ENCODE measurements at regions not wholly inside any gene's neighbourhood (a gene's known extent, or its start where the extent isn't known, plus 50 kb on each side); places are given as distances from the start of the nearest gene placed in this dataset.
A peak's percentile ranks its signal among the peaks of the same experiment; 100 is the strongest.
"Not testable (repeated sequence)": the region's sequence is repeated elsewhere in the genome, so short reads cannot be mapped to it uniquely, and the experiment has no call there.

DNA sequence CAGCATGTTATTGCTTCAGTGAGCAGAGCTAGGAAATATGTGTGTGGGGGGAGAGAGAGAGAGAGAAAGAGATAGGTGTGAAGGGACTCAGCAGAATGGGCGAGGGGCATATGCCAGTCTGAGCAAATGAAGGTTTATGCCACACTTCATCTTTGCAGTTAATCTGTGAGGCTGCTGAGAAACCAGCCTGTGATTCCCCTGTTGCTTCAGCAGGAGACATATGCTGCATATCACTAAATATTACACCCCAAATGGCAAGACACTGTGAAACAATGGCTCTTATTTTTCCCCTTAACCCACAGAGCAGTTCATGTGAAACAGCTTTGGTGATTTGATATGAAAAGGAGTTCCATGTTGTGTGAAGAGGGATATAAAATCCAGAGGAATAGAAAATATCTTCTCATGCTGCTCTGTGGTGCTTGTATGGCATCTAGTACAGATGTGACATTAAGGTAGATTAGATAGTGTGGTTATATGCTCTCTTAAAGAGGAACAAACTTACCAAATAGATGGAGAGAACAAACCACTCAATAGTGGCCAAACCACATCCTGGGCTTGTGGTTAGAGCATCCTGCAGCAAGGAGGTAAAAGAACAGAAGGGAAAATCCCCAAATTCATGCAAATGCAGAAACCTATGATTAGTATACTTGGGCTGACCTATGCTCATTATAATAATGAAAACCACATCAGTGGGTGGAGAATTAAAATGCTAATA lies 864.2 kb downstream of the FAM181B start:
- DNase-seq, result peak; percentile 98

GRCh38 chr11:81866896-81867295 lies 866.8 kb downstream of the FAM181B start:
- no peak for DNase-seq

DNA sequence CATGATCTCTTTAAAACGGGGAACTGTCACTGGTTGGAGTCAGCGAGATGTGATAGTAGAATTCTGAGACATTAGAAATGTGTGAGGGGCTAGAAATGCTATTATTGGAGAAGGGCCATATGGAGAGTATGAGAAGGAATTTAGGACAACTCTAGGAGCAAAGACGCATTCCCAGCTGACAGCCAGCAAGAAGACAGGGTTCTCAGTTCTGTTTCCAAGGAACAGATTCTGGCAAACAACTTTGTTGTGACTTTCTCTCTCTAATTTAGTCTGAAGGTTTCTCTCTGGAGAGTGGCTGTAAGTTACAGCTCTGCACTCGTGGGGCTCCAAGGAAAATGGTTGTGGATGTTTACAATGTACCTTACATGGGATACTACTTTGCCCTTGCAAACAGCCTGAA lies 876.3 kb downstream of the FAM181B start:
- no peak for DNase-seq

DNA sequence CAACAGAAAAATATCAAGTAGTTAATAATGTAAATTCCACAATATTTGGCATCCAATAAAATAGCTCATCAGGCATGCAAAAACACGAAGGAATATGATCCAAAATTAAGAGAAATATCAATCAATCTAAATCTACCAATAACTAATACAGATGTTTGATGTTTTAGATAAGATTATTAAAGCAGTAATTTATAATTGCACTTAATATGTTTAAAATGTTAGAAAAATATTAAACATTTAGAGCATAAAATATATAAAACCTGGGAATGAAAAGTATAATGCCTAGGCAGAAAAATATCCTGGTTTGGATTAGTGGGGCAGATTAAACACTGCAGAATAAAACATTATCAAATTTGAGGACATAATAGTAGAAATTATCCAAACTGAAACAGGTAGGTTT lies 879.9 kb downstream of the FAM181B start:
- DNase-seq, result no peak

GRCh38 chr11:81852896-81853295 lies 880.8 kb downstream of the FAM181B start:
- DNase-seq, result no peak

- DNase-seq, result no peak
These were observed 893.3 kb downstream of the FAM181B start for GRCh38 chr11:81840380-81840779.

GRCh38 chr11:81839976-81840375 lies 893.7 kb downstream of the FAM181B start:
- DNase-seq, result no peak

DNA sequence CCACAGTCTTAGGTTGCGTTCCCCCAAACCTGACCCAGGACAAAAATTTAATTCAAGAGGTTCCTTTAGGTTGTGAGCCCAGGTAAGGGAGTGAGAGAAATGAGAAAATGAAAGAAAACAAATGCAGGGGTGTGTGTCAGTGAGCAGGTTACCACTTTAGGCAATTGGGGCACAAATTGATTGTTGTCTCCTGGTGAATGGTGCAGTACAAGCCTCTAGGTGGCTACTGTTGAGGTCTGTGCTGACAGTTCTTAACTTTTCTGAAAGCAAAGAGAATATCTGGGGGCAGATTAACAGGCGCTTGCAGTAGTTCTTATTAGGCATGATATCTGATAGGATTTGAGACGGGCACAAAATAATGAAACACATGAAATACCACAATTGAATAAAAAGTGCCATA lies 894.6 kb downstream of the FAM181B start:
- no peak for DNase-seq

DNA sequence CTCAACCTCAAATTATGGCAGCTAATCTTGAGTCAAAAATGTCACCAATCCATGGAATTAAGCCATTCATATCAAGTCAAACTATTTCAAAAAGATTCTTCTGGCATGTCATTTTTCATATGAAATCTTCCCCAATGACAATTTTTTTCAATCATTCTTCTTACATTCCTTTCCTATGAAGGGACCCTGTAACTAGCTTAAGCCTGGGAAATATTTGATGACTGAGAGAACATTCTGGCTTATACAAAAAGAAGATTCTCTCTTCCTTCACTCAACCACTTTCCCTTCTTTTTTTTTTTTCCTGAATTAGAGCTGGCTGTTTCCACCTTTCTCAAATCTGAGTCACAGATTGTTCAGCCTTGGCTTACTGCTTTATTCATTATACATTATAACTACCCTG lies 903.7 kb downstream of the FAM181B start:
- DNase-seq, result no peak

DNA sequence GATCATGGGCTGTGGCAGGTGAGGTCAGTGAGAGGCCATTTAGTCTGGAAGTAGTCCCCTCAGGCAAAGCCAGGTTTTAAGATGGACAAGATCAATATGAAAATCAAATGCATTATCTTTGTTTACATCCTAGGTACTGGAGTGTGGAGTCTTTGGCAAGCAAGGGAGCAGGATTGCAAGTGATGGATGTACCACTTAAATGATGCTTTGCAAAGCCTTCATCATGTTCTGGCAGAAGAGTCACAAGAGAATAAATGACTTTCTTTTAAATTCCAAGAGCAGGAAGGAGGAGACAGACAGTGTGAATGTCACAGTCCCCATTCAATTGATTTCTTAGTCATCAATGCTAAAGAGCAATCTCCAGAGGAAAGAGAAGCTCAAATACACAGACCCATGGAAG lies 908.3 kb downstream of the FAM181B start:
- no peak for DNase-seq

- DNase-seq, result no peak
These were observed 914.2 kb downstream of the FAM181B start for GRCh38 chr11:81819462-81819861.

- no peak for DNase-seq
These were observed 928.8 kb downstream of the FAM181B start for GRCh38 chr11:81804858-81805257.

DNA sequence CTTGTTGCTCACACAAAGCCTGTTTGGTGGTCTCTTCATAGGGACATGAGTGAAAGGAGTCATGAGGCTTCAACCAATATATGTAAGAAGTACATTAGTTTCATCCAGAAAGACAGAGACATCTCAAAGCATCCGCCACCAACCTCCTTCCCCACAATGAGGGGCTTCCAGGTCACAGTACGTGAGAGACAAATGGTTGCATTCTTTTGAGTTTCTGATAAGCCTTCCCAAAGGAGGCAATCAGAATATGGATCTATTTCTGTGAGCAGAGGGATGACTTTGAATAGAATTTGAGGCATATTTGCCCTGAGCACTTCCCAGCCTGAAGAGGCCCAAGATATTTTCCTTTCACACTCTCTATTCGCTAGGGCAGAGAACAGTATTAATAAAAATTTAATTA lies 931.1 kb downstream of the FAM181B start:
- DNase-seq, result no peak

DNA sequence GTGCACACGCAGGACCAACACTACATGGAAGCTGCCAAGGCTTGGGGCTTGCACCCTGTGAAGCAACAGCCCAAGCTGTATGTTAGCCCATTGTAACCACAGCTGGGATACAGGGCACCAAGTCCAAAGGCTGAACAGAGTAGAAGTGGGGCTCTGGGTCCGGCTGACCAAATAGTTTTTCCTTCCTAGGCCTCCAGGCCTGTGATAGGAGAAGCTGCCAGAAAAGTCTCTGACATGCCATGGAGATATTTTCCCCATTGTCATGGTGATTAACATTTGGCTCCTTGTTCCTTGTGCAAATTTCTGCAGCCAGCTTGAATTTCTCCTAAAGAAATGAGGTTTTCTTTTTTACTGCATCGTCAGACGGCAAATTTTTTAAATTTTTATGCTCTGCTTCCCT lies 941.2 kb downstream of the FAM181B start:
- no peak for DNase-seq

GRCh38 chr11:81787584-81788049 lies 946.0 kb downstream of the FAM181B start:
- DNase-seq, result peak; percentile 11

- DNase-seq, result no peak
These were observed 961.5 kb downstream of the FAM181B start for GRCh38 chr11:81772166-81772565.

DNA sequence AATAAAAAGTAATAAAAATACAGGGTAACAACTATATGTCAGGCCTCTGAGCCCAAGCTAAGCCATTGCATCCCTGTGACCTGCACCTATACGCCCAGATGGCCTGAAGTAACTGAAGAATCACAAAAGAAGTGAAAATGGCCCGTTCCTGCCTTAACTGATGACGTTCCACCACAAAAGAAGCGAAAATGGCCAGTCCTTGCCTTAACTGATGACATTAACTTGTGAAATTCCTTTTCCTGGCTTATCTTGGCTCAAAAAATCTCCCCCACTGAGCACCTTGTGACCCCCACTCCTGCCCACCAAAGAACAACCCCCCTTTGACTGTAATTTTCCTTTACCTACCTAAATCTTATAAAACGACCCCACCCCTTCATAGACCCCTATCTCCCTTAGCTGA lies 963.8 kb downstream of the FAM181B start:
- not testable (repeated sequence) for DNase-seq

DNA sequence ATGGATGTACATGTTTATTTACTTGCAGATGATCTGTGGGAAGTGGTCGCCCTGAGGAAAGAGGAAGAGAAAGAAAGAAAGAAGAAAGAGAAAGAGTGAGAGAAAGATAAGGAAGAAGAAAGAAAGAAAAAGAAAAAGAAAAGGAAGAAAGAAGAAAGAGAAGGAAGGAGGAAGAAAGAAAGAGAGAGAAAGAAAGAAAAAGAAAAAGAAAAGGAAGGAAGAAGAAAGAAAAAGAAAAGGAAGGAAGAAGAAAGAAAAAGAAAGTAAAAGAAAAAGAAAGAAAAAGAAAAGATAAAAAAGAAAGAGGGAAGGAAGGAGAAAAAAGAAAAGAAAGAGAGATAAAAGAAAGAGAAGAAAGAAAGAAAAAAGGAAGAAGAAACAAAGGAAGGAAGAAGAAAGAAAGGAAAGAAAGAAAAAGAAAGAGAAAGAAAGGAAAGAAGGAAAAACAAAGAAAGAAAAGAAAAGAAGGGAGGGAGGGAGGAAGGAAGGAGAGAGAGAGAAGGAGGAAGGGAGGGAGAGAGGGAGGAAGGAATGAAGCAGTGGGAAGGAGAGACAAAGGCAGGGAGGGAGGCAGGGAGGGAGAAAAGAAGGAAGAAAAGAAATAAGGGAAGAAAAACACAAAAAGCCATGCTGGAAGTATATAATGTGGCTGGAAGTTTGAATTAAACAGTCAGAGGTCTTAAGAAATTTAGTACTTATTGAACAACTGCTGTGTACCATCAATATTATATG lies 976.6 kb downstream of the FAM181B start:
- DNase-seq, result no peak

DNA sequence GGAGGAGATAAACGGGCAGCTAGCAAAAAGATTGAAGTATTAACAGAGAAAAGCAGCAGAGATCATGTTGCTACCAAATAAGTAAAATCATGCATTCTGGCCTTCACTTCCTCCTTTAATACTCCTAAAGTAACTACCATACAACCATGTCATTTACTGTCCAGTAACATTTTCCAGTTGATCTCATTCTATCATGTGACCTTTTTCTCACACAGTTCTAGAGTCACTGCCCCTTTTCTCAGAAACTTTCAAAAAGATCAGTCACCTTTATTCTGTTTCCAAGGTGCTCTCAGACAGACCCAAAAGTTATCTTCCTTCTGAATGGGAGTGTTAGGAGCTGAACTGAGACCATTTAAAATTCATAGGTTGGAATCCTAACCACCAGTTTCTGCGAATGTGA lies 984.4 kb downstream of the FAM181B start:
- no peak for DNase-seq

DNA sequence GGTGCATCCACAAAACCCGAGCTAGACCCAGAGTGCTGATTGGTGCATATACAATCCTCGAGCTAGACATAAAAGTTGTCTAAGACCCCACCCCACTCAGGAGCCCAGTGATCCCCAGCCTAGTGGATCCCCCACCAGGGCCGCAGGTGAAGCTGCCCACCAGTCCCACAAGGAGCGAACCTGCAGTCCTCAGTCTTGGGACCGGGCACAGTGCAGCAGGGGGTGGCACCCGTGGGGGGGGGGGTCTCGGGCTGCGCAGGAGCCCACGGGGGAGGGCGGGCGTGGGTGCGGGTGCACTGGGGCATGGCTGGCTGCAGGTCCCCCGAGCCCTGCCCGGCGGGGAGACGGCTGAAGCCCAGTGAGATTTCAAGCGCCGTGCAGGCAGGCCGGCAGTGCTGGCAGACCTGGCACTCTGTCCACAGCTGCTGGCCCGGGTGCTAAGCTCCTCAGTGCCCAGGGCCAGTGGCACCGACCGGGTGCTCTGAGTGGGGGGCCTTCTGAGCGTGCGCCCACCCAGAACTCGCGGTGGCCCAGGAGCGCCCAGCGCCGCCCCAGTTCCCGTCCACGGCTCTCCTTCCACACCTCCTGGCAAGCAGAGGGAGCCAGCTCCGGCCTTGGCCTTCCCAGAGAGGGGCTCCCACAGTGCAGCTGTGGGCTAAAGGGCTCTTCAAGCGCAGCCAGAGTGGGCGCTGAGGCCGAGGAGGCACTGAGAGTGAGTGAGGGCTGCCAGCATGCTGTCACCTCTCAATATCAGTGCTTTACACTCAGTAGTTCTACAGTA lies 989.1 kb downstream of the FAM181B start:
- no peak for DNase-seq

GRCh38 chr11:81725701-81726100 lies 1008.0 kb downstream of the FAM181B start:
- no peak for DNase-seq

GRCh38 chr11:81717695-81718094 lies 1016.0 kb downstream of the FAM181B start:
- DNase-seq, result no peak

- no peak for DNase-seq
These were observed 1025.8 kb downstream of the FAM181B start for GRCh38 chr11:81707881-81708280.

- no peak for DNase-seq
These were observed 1028.4 kb downstream of the FAM181B start for GRCh38 chr11:81705283-81705682.
